ENCODE measurements at regions not wholly inside any gene's neighbourhood (a gene's known extent, or its start where the extent isn't known, plus 50 kb on each side); places are given as distances from the start of the nearest gene placed in this dataset.
A peak's percentile ranks its signal among the peaks of the same experiment; 100 is the strongest.
"Not testable (repeated sequence)": the region's sequence is repeated elsewhere in the genome, so short reads cannot be mapped to it uniquely, and the experiment has no call there.

DNA sequence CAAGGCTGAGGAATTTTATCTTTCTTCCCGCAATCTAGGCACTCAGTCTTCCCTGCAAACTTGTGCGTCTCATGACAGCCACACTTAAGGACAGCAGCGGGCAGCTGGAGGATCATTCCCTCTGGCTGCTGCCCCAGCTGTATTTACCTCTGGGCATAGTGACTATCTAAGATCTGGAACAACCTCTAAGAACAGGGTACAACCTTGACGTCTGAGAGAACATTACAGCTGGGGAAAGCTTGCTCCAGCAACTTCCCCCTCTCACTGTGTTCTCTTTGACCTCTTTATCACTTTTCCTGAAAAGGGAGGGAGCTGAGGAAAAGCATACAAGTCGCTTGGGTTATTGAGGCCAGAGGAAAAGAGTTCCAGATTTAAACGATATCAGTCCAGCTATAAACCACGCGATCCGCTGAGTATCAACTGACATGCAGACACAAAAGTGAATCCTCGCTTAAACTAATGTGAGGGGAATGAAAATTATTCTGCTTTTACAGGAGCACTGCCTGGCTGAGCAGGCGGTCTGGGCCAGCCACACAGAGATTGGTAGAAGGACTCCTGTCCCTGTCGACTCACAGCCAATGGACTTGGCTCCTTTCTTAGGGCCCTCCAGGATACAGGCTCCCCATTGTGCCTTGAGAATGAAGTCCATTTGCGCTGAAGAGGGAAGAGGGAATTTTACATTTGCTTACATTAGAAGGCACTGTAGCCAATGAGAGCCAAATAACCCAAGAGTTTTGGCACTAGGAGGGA is 153.3 kb downstream of the QRSL1 start:
- Histone ChIP-seq H3K27me3 (ENCODE audit: insufficient read depth) (no peaks in the 10 kb centered on the region), H3K4me1 (ENCODE audit: control insufficient read depth in 1 of 2, insufficient read depth in 2 of 2, low read depth in 1 of 2, low read length in 1 of 2) (peaks cover 0 to 15% of the 10 kb centered on the region in 2 experiments; a peak in 1 of 4 replicates), H3K27ac (ENCODE audit: low read depth in 2 of 2, low read length in 1 of 2) (peak overlapping the region in 1 of 2 experiments; percentile 68; a peak in 2 of 4 replicates), H3K36me3 (replicated peaks in 1 of 2; ENCODE audit: control insufficient read depth in 1 of 2, insufficient read depth in 2 of 2, low read length in 1 of 2) (no peaks in the 10 kb centered on the region), H3K9me2 (no peaks in the 10 kb centered on the region), H3K4me2 (no peak overlapping the region), H4K20me1 (ENCODE audit: insufficient read depth) (no peaks in the 10 kb centered on the region), H3K79me2 (ENCODE audit: insufficient read depth) (no peaks in the 10 kb centered on the region), H3K9ac (no peak overlapping the region), H2AFZ (ENCODE audit: low read depth) (no peak overlapping the region), H3F3A (replicated peaks; ENCODE audit: insufficient read depth) (no peaks in the 10 kb centered on the region), H3K9me3 (no peaks in the 10 kb centered on the region), H3K4me3 (ENCODE audit: low read depth in 2 of 2, low read length in 1 of 2) (no peak overlapping the region)
- TF ChIP-seq SIN3A (IDR thresholded peaks at IDR 0.05; ENCODE audit: borderline replicate concordance, low read depth, low read length) = no peak
- TF ChIP-seq FOSL2 (IDR thresholded peaks at IDR 0.05; ENCODE audit: borderline replicate concordance, low read depth) = no peak
- TF ChIP-seq, protein P1, sequence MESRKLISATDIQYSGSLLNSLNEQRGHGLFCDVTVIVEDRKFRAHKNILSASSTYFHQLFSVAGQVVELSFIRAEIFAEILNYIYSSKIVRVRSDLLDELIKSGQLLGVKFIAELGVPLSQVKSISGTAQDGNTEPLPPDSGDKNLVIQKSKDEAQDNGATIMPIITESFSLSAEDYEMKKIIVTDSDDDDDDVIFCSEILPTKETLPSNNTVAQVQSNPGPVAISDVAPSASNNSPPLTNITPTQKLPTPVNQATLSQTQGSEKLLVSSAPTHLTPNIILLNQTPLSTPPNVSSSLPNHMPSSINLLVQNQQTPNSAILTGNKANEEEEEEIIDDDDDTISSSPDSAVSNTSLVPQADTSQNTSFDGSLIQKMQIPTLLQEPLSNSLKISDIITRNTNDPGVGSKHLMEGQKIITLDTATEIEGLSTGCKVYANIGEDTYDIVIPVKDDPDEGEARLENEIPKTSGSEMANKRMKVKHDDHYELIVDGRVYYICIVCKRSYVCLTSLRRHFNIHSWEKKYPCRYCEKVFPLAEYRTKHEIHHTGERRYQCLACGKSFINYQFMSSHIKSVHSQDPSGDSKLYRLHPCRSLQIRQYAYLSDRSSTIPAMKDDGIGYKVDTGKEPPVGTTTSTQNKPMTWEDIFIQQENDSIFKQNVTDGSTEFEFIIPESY (IDR thresholded peaks at IDR 0.05; ENCODE audit: borderline replicate concordance, low read depth) = no peak
- TF ChIP-seq, protein P2, sequence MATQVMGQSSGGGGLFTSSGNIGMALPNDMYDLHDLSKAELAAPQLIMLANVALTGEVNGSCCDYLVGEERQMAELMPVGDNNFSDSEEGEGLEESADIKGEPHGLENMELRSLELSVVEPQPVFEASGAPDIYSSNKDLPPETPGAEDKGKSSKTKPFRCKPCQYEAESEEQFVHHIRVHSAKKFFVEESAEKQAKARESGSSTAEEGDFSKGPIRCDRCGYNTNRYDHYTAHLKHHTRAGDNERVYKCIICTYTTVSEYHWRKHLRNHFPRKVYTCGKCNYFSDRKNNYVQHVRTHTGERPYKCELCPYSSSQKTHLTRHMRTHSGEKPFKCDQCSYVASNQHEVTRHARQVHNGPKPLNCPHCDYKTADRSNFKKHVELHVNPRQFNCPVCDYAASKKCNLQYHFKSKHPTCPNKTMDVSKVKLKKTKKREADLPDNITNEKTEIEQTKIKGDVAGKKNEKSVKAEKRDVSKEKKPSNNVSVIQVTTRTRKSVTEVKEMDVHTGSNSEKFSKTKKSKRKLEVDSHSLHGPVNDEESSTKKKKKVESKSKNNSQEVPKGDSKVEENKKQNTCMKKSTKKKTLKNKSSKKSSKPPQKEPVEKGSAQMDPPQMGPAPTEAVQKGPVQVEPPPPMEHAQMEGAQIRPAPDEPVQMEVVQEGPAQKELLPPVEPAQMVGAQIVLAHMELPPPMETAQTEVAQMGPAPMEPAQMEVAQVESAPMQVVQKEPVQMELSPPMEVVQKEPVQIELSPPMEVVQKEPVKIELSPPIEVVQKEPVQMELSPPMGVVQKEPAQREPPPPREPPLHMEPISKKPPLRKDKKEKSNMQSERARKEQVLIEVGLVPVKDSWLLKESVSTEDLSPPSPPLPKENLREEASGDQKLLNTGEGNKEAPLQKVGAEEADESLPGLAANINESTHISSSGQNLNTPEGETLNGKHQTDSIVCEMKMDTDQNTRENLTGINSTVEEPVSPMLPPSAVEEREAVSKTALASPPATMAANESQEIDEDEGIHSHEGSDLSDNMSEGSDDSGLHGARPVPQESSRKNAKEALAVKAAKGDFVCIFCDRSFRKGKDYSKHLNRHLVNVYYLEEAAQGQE (IDR thresholded peaks at IDR 0.05; ENCODE audit: low read depth, low read length) = no peak
- TF ChIP-seq NRF1 (IDR thresholded peaks at IDR 0.05; ENCODE audit: low read depth, low read length) = no peak
- no peak for TF ChIP-seq MEF2A (IDR thresholded peaks at IDR 0.05; ENCODE audit: borderline replicate concordance, low read depth)
- TF ChIP-seq, protein P3, sequence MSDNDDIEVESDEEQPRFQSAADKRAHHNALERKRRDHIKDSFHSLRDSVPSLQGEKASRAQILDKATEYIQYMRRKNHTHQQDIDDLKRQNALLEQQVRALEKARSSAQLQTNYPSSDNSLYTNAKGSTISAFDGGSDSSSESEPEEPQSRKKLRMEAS (IDR thresholded peaks at IDR 0.05; ENCODE audit: low read depth) = no peak
- 0 out of 2 replicates have a peak, but pooled peaks have one; percentile 15 for TF ChIP-seq RCOR1 (IDR thresholded peaks at IDR 0.05; ENCODE audit: low read length)
- TF ChIP-seq GATA2 (CRISPR knock-in tag; IDR thresholded peaks at IDR 0.05) = peak; percentile 43; the same call in 1 of the 2 replicates
- TF ChIP-seq EZH2phosphoT487 (IDR thresholded peaks at IDR 0.05; ENCODE audit: borderline replicate concordance, low read depth) = no peak
- TF ChIP-seq, protein P4, sequence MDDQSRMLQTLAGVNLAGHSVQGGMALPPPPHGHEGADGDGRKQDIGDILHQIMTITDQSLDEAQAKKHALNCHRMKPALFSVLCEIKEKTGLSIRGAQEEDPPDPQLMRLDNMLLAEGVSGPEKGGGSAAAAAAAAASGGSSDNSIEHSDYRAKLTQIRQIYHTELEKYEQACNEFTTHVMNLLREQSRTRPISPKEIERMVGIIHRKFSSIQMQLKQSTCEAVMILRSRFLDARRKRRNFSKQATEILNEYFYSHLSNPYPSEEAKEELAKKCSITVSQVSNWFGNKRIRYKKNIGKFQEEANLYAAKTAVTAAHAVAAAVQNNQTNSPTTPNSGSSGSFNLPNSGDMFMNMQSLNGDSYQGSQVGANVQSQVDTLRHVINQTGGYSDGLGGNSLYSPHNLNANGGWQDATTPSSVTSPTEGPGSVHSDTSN (IDR thresholded peaks at IDR 0.05) = no peak
- no peak for TF ChIP-seq FOXM1 (IDR thresholded peaks at IDR 0.05; ENCODE audit: low read depth)
- no peak for TF ChIP-seq CHD2 (IDR thresholded peaks at IDR 0.05; ENCODE audit: low read length, partially characterized antibody)
- TF ChIP-seq NFIC (IDR thresholded peaks at IDR 0.05; ENCODE audit: borderline replicate concordance) = no peak
- TF ChIP-seq EP300 (IDR thresholded peaks at IDR 0.05; ENCODE audit: borderline replicate concordance in 1 of 2, low read depth in 1 of 2, low read length in 1 of 2) = peak in 1 of 2 experiments; percentile 34; a peak in 2 of 4 replicates
- WGBS (ENCODE audit: low lambda C conversion rate) = 44% methylated on average over 13 of the region's 13 CpGs
- DNase-seq = no peak
- ChIA-PET CTCF (interaction anchor here (1.3 kb wide), 1 partner anchor 10 kb away, joined by 5 read pairs; no protein-coding TSS in a partner anchor), POLR2A (interaction anchor here (0.8 kb wide), 1 partner anchor 191 kb away, joined by 3 read pairs; no protein-coding TSS in a partner anchor)

DNA sequence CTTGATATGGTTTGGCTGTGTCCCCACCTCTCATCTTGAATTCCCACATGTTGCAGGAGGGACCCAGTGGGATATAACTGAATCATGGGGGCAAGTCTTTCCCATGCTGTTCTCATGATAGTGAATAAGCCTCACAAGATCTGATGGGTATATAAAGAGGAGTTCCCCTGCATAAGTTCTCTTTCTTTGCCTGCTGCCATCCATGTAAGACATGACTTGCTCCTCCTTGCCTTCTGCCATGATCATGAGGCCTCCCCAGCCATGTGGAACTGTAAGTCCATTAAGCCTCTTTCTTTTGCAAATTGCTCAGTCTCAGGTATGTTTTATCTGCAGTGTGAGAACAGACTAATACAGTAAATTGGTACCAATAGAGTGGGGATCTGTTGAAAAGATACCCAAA is 150.2 kb downstream of the QRSL1 start:
- H3K79me2 ChIP-seq (ENCODE audit: insufficient read depth); H3F3A ChIP-seq (replicated peaks; ENCODE audit: insufficient read depth); H3K9me2 ChIP-seq; H3K9me3 ChIP-seq; H3K27ac ChIP-seq (ENCODE audit: low read depth in 2 of 2, low read length in 1 of 2); H3K4me2 ChIP-seq; H3K36me3 ChIP-seq (replicated peaks in 1 of 2; ENCODE audit: control insufficient read depth in 1 of 2, insufficient read depth in 2 of 2, low read length in 1 of 2); H3K27me3 ChIP-seq (ENCODE audit: insufficient read depth); H3K4me3 ChIP-seq (ENCODE audit: low read depth in 2 of 2, low read length in 1 of 2); H2AFZ ChIP-seq (ENCODE audit: low read depth); H3K9ac ChIP-seq; CTCF ChIA-PET; H4K20me1 ChIP-seq (ENCODE audit: insufficient read depth); POLR2A ChIA-PET; DNase-seq: not testable (repeated sequence)
- peaks cover 0 to 16% of the 10 kb centered on the region in 2 experiments; a peak in 1 of 4 replicates for H3K4me1 ChIP-seq (ENCODE audit: control insufficient read depth in 1 of 2, insufficient read depth in 2 of 2, low read depth in 1 of 2, low read length in 1 of 2)
